Esophagus muscularis mucosa (tissue), 3 donors: ENCODE measurements at regions not wholly inside any gene's neighbourhood (a gene's known extent, or its start where the extent isn't known, plus 50 kb on each side); places are given as distances from the start of the nearest gene placed in this dataset.

ENCODE experiments used
- CTCF ChIP-seq, 3 experiments: fragments of 200-600 bp in 2 of 3; fragments of 450-650 bp in 1 of 3; sonication (generic) in 2 of 3; IDR thresholded peaks; one replicate each; pipeline ENCODE4 v1.5.1; 2017 to 2019; ENCODE audit warnings: antibody characterized with exemption in 3 of 3, mild to moderate bottlenecking in 2 of 3, moderate library complexity in 1 of 3
- POLR2A ChIP-seq: fragments of 450-650 bp; IDR thresholded peaks from one replicate; pipeline ENCODE4 v1.6.1; 2017; ENCODE audit warnings: antibody characterized with exemption, moderate library complexity, mild to moderate bottlenecking, low read depth

GRCh38 chrX:87846956-87847355 lies 329.4 kb downstream of the KLHL4 start:
- TF ChIP-seq CTCF (IDR thresholded peaks at IDR 0.05) (no peak), POLR2A (no peak)
